ENCODE measurements at regions not wholly inside any gene's neighbourhood (a gene's known extent, or its start where the extent isn't known, plus 50 kb on each side); places are given as distances from the start of the nearest gene placed in this dataset.
A peak's percentile ranks its signal among the peaks of the same experiment; 100 is the strongest.
"Not testable (repeated sequence)": the region's sequence is repeated elsewhere in the genome, so short reads cannot be mapped to it uniquely, and the experiment has no call there.

- ATAC-seq: no peak
Measured at GRCh38 chr7:54129035-54129434, 413.1 kb upstream of the VSTM2A start.

GRCh38 chr7:54141576-54141975, 400.6 kb upstream of the VSTM2A start:
- no peak for ATAC-seq

GRCh38 chr7:54145716-54146115, 396.5 kb upstream of the VSTM2A start:
- no peak for ATAC-seq

- ATAC-seq: no peak
Measured at GRCh38 chr7:54153462-54153861, 388.7 kb upstream of the VSTM2A start.

GRCh38 chr7:54159088-54159487, 383.1 kb upstream of the VSTM2A start:
- ATAC-seq: no peak

GRCh38 chr7:54161621-54162020, 380.6 kb upstream of the VSTM2A start:
- ATAC-seq: no peak

GRCh38 chr7:54166419-54166818, 375.8 kb upstream of the VSTM2A start:
- ATAC-seq: no peak

- no peak for ATAC-seq
Measured at GRCh38 chr7:54179321-54180029, 362.7 kb upstream of the VSTM2A start.

- ATAC-seq: peak in 1 of 2 donors; percentile 9
Measured at GRCh38 chr7:54180796-54181195, 361.4 kb upstream of the VSTM2A start.

- no peak for ATAC-seq
Measured at GRCh38 chr7:54183055-54183454, 359.1 kb upstream of the VSTM2A start.

- ATAC-seq: no peak
Measured at GRCh38 chr7:54186336-54186735, 355.8 kb upstream of the VSTM2A start.

GRCh38 chr7:54187886-54188685, 354.1 kb upstream of the VSTM2A start:
- no peak for ATAC-seq

- ATAC-seq: no peak
Measured at GRCh38 chr7:54188843-54189242, 353.3 kb upstream of the VSTM2A start.

- no peak for ATAC-seq
Measured at GRCh38 chr7:54189330-54189729, 352.8 kb upstream of the VSTM2A start.

- no peak for ATAC-seq
Measured at GRCh38 chr7:54201501-54201900, 340.7 kb upstream of the VSTM2A start.

GRCh38 chr7:54215424-54215823, 326.8 kb upstream of the VSTM2A start:
- ATAC-seq: no peak

GRCh38 chr7:54226030-54226429, 316.1 kb upstream of the VSTM2A start:
- ATAC-seq: not testable (repeated sequence)

- ATAC-seq: no peak
Measured at GRCh38 chr7:54242776-54243175, 299.4 kb upstream of the VSTM2A start.

- no peak for ATAC-seq
Measured at GRCh38 chr7:54245020-54245419, 297.2 kb upstream of the VSTM2A start.

- ATAC-seq: no peak
Measured at GRCh38 chr7:54249686-54250085, 292.5 kb upstream of the VSTM2A start.

- no peak for ATAC-seq
Measured at GRCh38 chr7:54252256-54253035, 289.7 kb upstream of the VSTM2A start.

GRCh38 chr7:54253036-54253373, 289.2 kb upstream of the VSTM2A start:
- no peak for ATAC-seq

- ATAC-seq: no peak
Measured at GRCh38 chr7:54255242-54255641, 286.9 kb upstream of the VSTM2A start.

- ATAC-seq: no peak
Measured at GRCh38 chr7:54259185-54259584, 283.0 kb upstream of the VSTM2A start.
